Liver (tissue), 7 donors: ENCODE measurements at regions not wholly inside any gene's neighbourhood (a gene's known extent, or its start where the extent isn't known, plus 50 kb on each side); places are given as distances from the start of the nearest gene placed in this dataset.

Source experiments
- DNase-seq: peaks from one replicate; pipeline ENCODE4 v3.0.0-alpha.2; 2017; ENCODE audit warnings: low spot score
- H3K27ac ChIP-seq, 2 donors: one replicate each; pipeline ENCODE4 v1.7.0; 2013; ENCODE audit warnings: inconsistent platforms in 2 of 2, low read length in 2 of 2, control low read depth in 1 of 2, low read depth in 1 of 2, mild to moderate bottlenecking in 1 of 2
- H3K27me3 ChIP-seq, 4 donors: one replicate each; pipeline versions ENCODE4 v1.6.1 to v1.7.0; 2013; ENCODE audit warnings: low read length in 3 of 4, inconsistent platforms in 1 of 4, mild to moderate bottlenecking in 1 of 4, moderate library complexity in 1 of 4; ENCODE audit not compliant: control insufficient read depth in 4 of 4, insufficient read depth in 4 of 4
- H3K36me3 ChIP-seq, 4 donors: one replicate each; pipeline versions ENCODE4 v1.6.1 to v1.7.0; 2013; ENCODE audit warnings: low read length in 3 of 4, mild to moderate bottlenecking in 3 of 4, low read depth in 1 of 4, moderate library complexity in 1 of 4; ENCODE audit not compliant: control insufficient read depth in 4 of 4, insufficient read depth in 3 of 4
- H3K4me1 ChIP-seq, 4 donors: one replicate each; pipeline versions ENCODE4 v1.6.1 to v1.7.0; 2013; ENCODE audit warnings: low read length in 3 of 4, mild to moderate bottlenecking in 3 of 4, moderate library complexity in 1 of 4; ENCODE audit not compliant: control insufficient read depth in 4 of 4, insufficient read depth in 4 of 4
- H3K4me3 ChIP-seq, 3 donors: one replicate each; pipeline versions ENCODE4 v1.6.1 to v1.7.0; 2013; ENCODE audit warnings: low read length in 3 of 3, control low read depth in 1 of 3, low read depth in 1 of 3, mild to moderate bottlenecking in 1 of 3
- H3K9ac ChIP-seq, 2 donors: one replicate each; pipeline ENCODE4 v1.7.0; 2013; ENCODE audit warnings: low read length in 2 of 2, mild to moderate bottlenecking in 2 of 2, moderate library complexity in 2 of 2, control low read depth in 1 of 2, low read depth in 1 of 2
- H3K9me3 ChIP-seq, 4 donors: one replicate each; pipeline versions ENCODE4 v1.6.1 to v1.7.0; 2013; ENCODE audit warnings: low read length in 3 of 4; ENCODE audit not compliant: control insufficient read depth in 4 of 4
- EGR1 ChIP-seq, 2 donors: IDR thresholded peaks; 2 replicates each; pipeline ENCODE4 v1.6.1; 2016 to 2018; ENCODE audit warnings: antibody characterized with exemption in 2 of 2, low read depth in 2 of 2
- FOXA1 ChIP-seq: IDR thresholded peaks from 2 replicates; pipeline ENCODE4 v1.6.1; 2016; ENCODE audit warnings: antibody characterized with exemption
- GABPA ChIP-seq, 2 donors: IDR thresholded peaks in 1 of 2; conservative IDR thresholded peaks in 1 of 2; 2 replicates each; pipeline ENCODE4 v1.6.1; 2016; ENCODE audit warnings: antibody characterized with exemption in 2 of 2, mild to moderate bottlenecking in 1 of 2, moderate library complexity in 1 of 2
- HNF4A ChIP-seq, 2 donors: conservative IDR thresholded peaks; 2 replicates each; pipeline ENCODE4 v1.6.1; 2016; ENCODE audit warnings: antibody characterized with exemption in 2 of 2, mild to moderate bottlenecking in 2 of 2
- HNF4G ChIP-seq: IDR thresholded peaks from 2 replicates; pipeline ENCODE4 v1.6.1; 2016; ENCODE audit warnings: antibody characterized with exemption
- JUND ChIP-seq, 2 donors: IDR thresholded peaks; 2 replicates each; pipeline ENCODE4 v1.6.1; 2016; ENCODE audit warnings: antibody characterized with exemption in 2 of 2
- NR2F2 ChIP-seq: IDR thresholded peaks from 2 replicates; pipeline ENCODE4 v1.6.1; 2016; ENCODE audit warnings: antibody characterized with exemption
- RAD21 ChIP-seq, 2 donors: IDR thresholded peaks; 2 replicates each; pipeline ENCODE4 v1.6.1; 2016; ENCODE audit warnings: antibody characterized with exemption in 2 of 2, mild to moderate bottlenecking in 2 of 2
- RXRA ChIP-seq, 2 donors: IDR thresholded peaks; 2 replicates each; pipeline ENCODE4 v1.6.1; 2017 to 2018; ENCODE audit warnings: antibody characterized with exemption in 2 of 2, mild to moderate bottlenecking in 1 of 2
- SP1 ChIP-seq: IDR thresholded peaks from 2 replicates; pipeline ENCODE4 v1.6.1; 2018; ENCODE audit warnings: antibody characterized with exemption, mild to moderate bottlenecking
- TAF1 ChIP-seq: conservative IDR thresholded peaks from 2 replicates; pipeline ENCODE4 v1.6.1; 2016; ENCODE audit warnings: antibody characterized with exemption, mild to moderate bottlenecking
- YY1 ChIP-seq: IDR thresholded peaks from 2 replicates; pipeline ENCODE4 v1.6.1; 2016; ENCODE audit warnings: antibody characterized with exemption, mild to moderate bottlenecking
- WGBS: extraction: QIAGEN DNeasy Blood & Tissue Kit; methylation state at CpG from one replicate; pipeline ENCODE4 v1.1.7; 2013; 5-methylcytosine and 5-hydroxymethylcytosine counted together
- TF ChIP-seq, protein P1 (sequence below): IDR thresholded peaks from 2 replicates; pipeline ENCODE4 v1.6.1; 2016; ENCODE audit warnings: antibody characterized with exemption
- TF ChIP-seq, protein P2 (sequence below): IDR thresholded peaks from 2 replicates; pipeline ENCODE4 v1.6.1; 2016; ENCODE audit warnings: antibody characterized with exemption
- TF ChIP-seq, protein P3 (sequence below): IDR thresholded peaks from 2 replicates; pipeline ENCODE4 v1.6.1; 2016; ENCODE audit warnings: antibody characterized with exemption
- TF ChIP-seq, protein P4 (sequence below): IDR thresholded peaks from 2 replicates; pipeline ENCODE4 v1.6.1; 2016; ENCODE audit warnings: antibody characterized with exemption, mild to moderate bottlenecking
- donor health status: healthy.
- donor health status: healthy.
- donor health status: healthy.
- donor health status: healthy.

DNA sequence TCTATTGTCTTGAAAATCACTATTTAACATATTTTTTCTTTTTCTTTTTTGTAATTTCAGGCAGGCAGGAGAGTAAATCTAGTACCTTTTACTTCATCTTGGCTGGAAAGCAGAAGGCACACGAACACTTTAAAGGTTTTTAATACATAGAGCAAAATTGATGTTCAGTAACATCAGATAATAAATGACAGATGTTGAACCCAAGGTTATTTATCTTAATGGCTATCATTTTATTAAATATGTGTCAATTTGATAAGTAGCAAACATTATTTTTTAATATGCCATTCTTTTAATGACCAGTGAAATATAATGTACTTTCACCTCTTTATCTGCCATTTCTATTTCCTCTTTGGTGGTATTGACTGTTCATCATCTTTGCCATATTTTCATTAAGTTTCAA, 381.2 kb downstream of the ARHGEF28 start:
- Histone ChIP-seq H3K27me3 (no peaks in the 10 kb centered on the region), H3K36me3 (no peaks in the 10 kb centered on the region), H3K9me3 (no peaks in the 10 kb centered on the region), H3K9ac (no peak overlapping the region), H3K27ac (no peak overlapping the region), H3K4me3 (no peak overlapping the region), H3K4me1 (no peaks in the 10 kb centered on the region)
- TF ChIP-seq RAD21 (IDR thresholded peaks at IDR 0.05) (no peak), NR2F2 (no peak), HNF4A (conservative IDR thresholded peaks at IDR 0.05) (no peak), RXRA (IDR thresholded peaks at IDR 0.05) (no peak), HNF4G (no peak), YY1 (no peak), EGR1 (IDR thresholded peaks at IDR 0.05; ENCODE audit: low read depth in 2 of 2) (no peak), JUND (IDR thresholded peaks at IDR 0.05) (no peak)
- 1% methylated on average over 1 of the region's 1 CpG for WGBS
- no peak for DNase-seq

DNA sequence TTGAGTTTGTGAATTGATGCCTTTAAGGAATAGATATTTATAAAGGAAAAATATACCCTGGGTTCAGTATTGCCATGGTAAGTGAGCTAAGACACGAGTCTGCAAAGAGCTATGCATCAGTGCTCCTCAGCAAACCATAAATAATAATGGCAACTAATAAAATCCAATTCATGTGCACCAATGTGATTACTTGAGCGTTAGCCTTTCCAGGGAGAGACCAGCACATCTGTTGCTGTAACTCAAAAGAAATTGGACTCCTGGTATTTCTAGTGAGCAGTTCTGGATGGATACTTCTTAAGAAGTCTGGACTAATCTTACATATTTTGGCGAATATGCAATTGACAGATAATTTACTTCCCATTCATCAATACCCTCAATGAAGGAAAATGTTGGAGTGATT, 373.3 kb downstream of the ARHGEF28 start:
- TF ChIP-seq RXRA (IDR thresholded peaks at IDR 0.05) (no peak), HNF4G (no peak)
- Histone ChIP-seq H3K27ac (no peak overlapping the region), H3K9me3 (no peaks in the 10 kb centered on the region), H3K27me3 (no peaks in the 10 kb centered on the region), H3K4me3 (no peak overlapping the region), H3K4me1 (no peaks in the 10 kb centered on the region), H3K9ac (no peak overlapping the region), H3K36me3 (no peaks in the 10 kb centered on the region)
- WGBS = 85% methylated on average over 3 of the region's 3 CpGs
- no peak for DNase-seq

DNA sequence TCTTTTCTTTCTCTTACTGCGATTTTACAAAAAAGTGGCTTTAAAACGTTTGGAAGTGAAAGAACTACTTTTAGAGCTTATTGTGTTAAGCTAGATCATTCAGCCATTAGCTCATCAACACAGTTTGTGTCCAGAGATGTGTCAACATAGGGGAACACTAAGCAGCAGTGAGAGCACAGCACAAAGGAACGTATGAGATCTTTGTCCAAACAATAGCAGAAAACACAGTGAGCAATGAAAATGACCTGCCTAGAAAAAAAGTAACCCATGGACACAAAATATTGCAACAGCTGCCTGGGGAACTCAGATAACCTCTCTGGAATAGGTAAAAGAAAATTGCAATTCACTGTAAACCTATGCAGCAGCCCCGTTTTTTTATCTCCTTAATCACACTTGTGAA, 372.5 kb downstream of the ARHGEF28 start:
- Histone ChIP-seq H3K9me3 (no peaks in the 10 kb centered on the region), H3K4me1 (no peaks in the 10 kb centered on the region), H3K36me3 (no peaks in the 10 kb centered on the region), H3K27ac (no peak overlapping the region), H3K4me3 (no peak overlapping the region), H3K9ac (no peak overlapping the region), H3K27me3 (no peaks in the 10 kb centered on the region)
- DNase-seq = no peak
- TF ChIP-seq EGR1 (IDR thresholded peaks at IDR 0.05; ENCODE audit: low read depth in 2 of 2) (no peak), RXRA (IDR thresholded peaks at IDR 0.05) (peak in 1 of 2 donors; percentile 27)
- WGBS = 39% methylated on average over 4 of the region's 4 CpGs

DNA sequence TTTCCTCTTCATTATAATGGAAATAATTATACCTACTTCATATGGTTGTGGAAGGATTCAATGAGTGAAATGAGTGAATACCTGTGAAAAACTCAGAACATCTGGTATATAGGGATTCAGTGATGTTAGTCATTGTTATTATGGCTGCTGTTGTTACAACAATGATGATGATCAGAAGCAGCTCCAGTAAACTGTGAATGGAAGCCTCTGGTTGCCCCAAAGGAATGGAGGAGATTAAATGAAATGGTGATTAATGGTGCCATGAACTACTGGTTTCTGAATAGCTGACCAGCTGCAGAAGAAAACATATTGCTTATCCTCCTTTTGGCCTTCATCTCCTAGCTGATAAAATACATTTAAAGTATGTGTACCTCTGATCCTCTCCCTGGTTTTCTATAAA, 372.0 kb downstream of the ARHGEF28 start:
- Histone ChIP-seq H3K36me3 (no peaks in the 10 kb centered on the region), H3K9me3 (no peaks in the 10 kb centered on the region), H3K9ac (no peak overlapping the region), H3K27me3 (no peaks in the 10 kb centered on the region), H3K4me1 (no peaks in the 10 kb centered on the region), H3K27ac (no peak overlapping the region), H3K4me3 (no peak overlapping the region)
- DNase-seq = no peak
- TF ChIP-seq, protein P1, sequence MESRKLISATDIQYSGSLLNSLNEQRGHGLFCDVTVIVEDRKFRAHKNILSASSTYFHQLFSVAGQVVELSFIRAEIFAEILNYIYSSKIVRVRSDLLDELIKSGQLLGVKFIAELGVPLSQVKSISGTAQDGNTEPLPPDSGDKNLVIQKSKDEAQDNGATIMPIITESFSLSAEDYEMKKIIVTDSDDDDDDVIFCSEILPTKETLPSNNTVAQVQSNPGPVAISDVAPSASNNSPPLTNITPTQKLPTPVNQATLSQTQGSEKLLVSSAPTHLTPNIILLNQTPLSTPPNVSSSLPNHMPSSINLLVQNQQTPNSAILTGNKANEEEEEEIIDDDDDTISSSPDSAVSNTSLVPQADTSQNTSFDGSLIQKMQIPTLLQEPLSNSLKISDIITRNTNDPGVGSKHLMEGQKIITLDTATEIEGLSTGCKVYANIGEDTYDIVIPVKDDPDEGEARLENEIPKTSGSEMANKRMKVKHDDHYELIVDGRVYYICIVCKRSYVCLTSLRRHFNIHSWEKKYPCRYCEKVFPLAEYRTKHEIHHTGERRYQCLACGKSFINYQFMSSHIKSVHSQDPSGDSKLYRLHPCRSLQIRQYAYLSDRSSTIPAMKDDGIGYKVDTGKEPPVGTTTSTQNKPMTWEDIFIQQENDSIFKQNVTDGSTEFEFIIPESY = no peak
- TF ChIP-seq NR2F2 (no peak), EGR1 (IDR thresholded peaks at IDR 0.05; ENCODE audit: low read depth in 2 of 2) (no peak), RXRA (IDR thresholded peaks at IDR 0.05) (no peak), FOXA1 (no peak), JUND (IDR thresholded peaks at IDR 0.05) (no peak), YY1 (no peak), HNF4G (no peak), TAF1 (no peak), SP1 (no peak), HNF4A (conservative IDR thresholded peaks at IDR 0.05) (no peak), GABPA (IDR thresholded peaks at IDR 0.05 in 1 of 2, conservative IDR thresholded peaks at IDR 0.05 in 1 of 2) (no peak)
- TF ChIP-seq, protein P2, sequence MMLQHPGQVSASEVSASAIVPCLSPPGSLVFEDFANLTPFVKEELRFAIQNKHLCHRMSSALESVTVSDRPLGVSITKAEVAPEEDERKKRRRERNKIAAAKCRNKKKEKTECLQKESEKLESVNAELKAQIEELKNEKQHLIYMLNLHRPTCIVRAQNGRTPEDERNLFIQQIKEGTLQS = no peak
- TF ChIP-seq, protein P3, sequence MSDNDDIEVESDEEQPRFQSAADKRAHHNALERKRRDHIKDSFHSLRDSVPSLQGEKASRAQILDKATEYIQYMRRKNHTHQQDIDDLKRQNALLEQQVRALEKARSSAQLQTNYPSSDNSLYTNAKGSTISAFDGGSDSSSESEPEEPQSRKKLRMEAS = no peak
- TF ChIP-seq, protein P4, sequence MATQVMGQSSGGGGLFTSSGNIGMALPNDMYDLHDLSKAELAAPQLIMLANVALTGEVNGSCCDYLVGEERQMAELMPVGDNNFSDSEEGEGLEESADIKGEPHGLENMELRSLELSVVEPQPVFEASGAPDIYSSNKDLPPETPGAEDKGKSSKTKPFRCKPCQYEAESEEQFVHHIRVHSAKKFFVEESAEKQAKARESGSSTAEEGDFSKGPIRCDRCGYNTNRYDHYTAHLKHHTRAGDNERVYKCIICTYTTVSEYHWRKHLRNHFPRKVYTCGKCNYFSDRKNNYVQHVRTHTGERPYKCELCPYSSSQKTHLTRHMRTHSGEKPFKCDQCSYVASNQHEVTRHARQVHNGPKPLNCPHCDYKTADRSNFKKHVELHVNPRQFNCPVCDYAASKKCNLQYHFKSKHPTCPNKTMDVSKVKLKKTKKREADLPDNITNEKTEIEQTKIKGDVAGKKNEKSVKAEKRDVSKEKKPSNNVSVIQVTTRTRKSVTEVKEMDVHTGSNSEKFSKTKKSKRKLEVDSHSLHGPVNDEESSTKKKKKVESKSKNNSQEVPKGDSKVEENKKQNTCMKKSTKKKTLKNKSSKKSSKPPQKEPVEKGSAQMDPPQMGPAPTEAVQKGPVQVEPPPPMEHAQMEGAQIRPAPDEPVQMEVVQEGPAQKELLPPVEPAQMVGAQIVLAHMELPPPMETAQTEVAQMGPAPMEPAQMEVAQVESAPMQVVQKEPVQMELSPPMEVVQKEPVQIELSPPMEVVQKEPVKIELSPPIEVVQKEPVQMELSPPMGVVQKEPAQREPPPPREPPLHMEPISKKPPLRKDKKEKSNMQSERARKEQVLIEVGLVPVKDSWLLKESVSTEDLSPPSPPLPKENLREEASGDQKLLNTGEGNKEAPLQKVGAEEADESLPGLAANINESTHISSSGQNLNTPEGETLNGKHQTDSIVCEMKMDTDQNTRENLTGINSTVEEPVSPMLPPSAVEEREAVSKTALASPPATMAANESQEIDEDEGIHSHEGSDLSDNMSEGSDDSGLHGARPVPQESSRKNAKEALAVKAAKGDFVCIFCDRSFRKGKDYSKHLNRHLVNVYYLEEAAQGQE = no peak
